ENCODE measurements at regions not wholly inside any gene's neighbourhood (a gene's known extent, or its start where the extent isn't known, plus 50 kb on each side); places are given as distances from the start of the nearest gene placed in this dataset.

- Mint-ChIP-seq H3K36me3 (ENCODE audit: low read depth) (no peaks in the 10 kb centered on the region), H3K9me3 (peaks cover 11% of the 10 kb centered on the region), H3K27ac (no peak overlapping the region), H3K27me3 (ENCODE audit: low read depth, poor library complexity) (peaks cover 10% of the 10 kb centered on the region), H3K4me1 (no peaks in the 10 kb centered on the region), H3K4me3 (no peak overlapping the region)
- TF ChIP-seq CTCF (IDR thresholded peaks at IDR 0.05) = no peak
- no peak for DNase-seq
These were observed 177.9 kb upstream of the TUT7 start for GRCh38 chr9:86531971-86532640.

- no peak for DNase-seq
- TF ChIP-seq CTCF (IDR thresholded peaks at IDR 0.05) = no peak
- no peak overlapping the region for H3K4me3 Mint-ChIP-seq
- peaks cover 10% of the 10 kb centered on the region for H3K27me3 Mint-ChIP-seq (ENCODE audit: low read depth, poor library complexity)
- no peaks in the 10 kb centered on the region for H3K36me3 Mint-ChIP-seq (ENCODE audit: low read depth)
- no peaks in the 10 kb centered on the region for H3K4me1 Mint-ChIP-seq
- H3K9me3 Mint-ChIP-seq = peaks cover 7% of the 10 kb centered on the region
- no peak overlapping the region for H3K27ac Mint-ChIP-seq
These were observed 177.2 kb upstream of the TUT7 start for GRCh38 chr9:86531273-86531970.

GRCh38 chr9:86529496-86530275, 175.5 kb upstream of the TUT7 start:
- no peak for TF ChIP-seq CTCF (IDR thresholded peaks at IDR 0.05)
- H3K36me3 Mint-ChIP-seq (ENCODE audit: low read depth) = no peaks in the 10 kb centered on the region
- H3K9me3 Mint-ChIP-seq = no peaks in the 10 kb centered on the region
- DNase-seq = no peak
- no peak overlapping the region for H3K27ac Mint-ChIP-seq
- no peak overlapping the region for H3K4me3 Mint-ChIP-seq
- peaks cover 9% of the 10 kb centered on the region for H3K27me3 Mint-ChIP-seq (ENCODE audit: low read depth, poor library complexity)
- no peaks in the 10 kb centered on the region for H3K4me1 Mint-ChIP-seq

GRCh38 chr9:86526021-86526420, 171.8 kb upstream of the TUT7 start:
- Mint-ChIP-seq H3K4me3 (no peak overlapping the region), H3K9me3 (no peaks in the 10 kb centered on the region), H3K4me1 (no peaks in the 10 kb centered on the region), H3K36me3 (ENCODE audit: low read depth) (no peaks in the 10 kb centered on the region), H3K27ac (no peak overlapping the region), H3K27me3 (ENCODE audit: low read depth, poor library complexity) (peaks cover 9% of the 10 kb centered on the region)
- DNase-seq = no peak
- no peak for TF ChIP-seq CTCF (IDR thresholded peaks at IDR 0.05)

GRCh38 chr9:86525182-86525581, 171.0 kb upstream of the TUT7 start:
- no peak for TF ChIP-seq CTCF (IDR thresholded peaks at IDR 0.05)
- H3K4me1 Mint-ChIP-seq = no peaks in the 10 kb centered on the region
- H3K27ac Mint-ChIP-seq = no peak overlapping the region
- no peak overlapping the region for H3K4me3 Mint-ChIP-seq
- H3K36me3 Mint-ChIP-seq (ENCODE audit: low read depth) = no peaks in the 10 kb centered on the region
- DNase-seq = no peak
- peaks cover 9% of the 10 kb centered on the region for H3K27me3 Mint-ChIP-seq (ENCODE audit: low read depth, poor library complexity)
- no peaks in the 10 kb centered on the region for H3K9me3 Mint-ChIP-seq

Measured in nephron progenitor cell (in vitro differentiated cells).